ENCODE measurements at regions not wholly inside any gene's neighbourhood (a gene's known extent, or its start where the extent isn't known, plus 50 kb on each side); places are given as distances from the start of the nearest gene placed in this dataset.

DNA sequence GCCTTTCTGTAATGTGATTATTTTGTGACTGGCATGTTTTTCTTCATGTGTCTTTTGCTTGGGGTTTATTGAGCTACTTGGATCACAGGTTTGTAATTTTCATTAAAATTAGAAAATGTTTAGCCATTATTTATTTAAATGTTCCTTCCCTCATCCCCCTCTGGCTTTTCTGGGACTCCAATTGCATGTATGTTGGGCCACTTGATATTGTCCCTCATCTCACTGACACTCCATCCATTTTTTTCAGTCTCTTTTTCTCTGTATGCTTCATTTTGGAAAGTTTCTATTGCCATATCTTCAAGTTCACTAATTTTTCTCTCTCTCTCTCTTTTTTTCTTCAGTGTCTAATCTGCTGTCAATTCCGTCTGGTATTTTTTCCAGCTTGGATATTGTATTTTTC, 390.1 kb downstream of the PRDM2 start:
- in situ Hi-C loops (cut with MboI; ENCODE audit: low pct_ligation_motif_present in 1 of 4, low pct_unique_long_range_greater_than_20kb in 1 of 4, low sequenced_read_pairs in 3 of 4) (no loop called here), intact Hi-C loops (cut with DNase I; ENCODE audit: low total_unique reads) (no loop called here)
- WGBS, 2 donors (ENCODE audit: low coverage in 1 of 2) = 89 to 92% methylated on average over 1 of the region's 1 CpG
- no peaks in the 10 kb centered on the region for H3K36me3 ChIP-seq
- no peak overlapping the region for H3K27ac ChIP-seq
- no peaks in the 10 kb centered on the region for H3K27me3 ChIP-seq
- DNase-seq = no peak
- TF ChIP-seq, protein P1, sequence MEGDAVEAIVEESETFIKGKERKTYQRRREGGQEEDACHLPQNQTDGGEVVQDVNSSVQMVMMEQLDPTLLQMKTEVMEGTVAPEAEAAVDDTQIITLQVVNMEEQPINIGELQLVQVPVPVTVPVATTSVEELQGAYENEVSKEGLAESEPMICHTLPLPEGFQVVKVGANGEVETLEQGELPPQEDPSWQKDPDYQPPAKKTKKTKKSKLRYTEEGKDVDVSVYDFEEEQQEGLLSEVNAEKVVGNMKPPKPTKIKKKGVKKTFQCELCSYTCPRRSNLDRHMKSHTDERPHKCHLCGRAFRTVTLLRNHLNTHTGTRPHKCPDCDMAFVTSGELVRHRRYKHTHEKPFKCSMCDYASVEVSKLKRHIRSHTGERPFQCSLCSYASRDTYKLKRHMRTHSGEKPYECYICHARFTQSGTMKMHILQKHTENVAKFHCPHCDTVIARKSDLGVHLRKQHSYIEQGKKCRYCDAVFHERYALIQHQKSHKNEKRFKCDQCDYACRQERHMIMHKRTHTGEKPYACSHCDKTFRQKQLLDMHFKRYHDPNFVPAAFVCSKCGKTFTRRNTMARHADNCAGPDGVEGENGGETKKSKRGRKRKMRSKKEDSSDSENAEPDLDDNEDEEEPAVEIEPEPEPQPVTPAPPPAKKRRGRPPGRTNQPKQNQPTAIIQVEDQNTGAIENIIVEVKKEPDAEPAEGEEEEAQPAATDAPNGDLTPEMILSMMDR (IDR thresholded peaks at IDR 0.05) = no peak
- TF ChIP-seq POLR2AphosphoS5 (IDR thresholded peaks at IDR 0.05) = no peak
- TF ChIP-seq POLR2A (IDR thresholded peaks at IDR 0.05) = no peak
- H3K4me1 ChIP-seq = no peaks in the 10 kb centered on the region
- H3K4me3 ChIP-seq = no peak overlapping the region
- peaks cover 14% of the 10 kb centered on the region in 2 donors for H3K9me3 ChIP-seq

DNA sequence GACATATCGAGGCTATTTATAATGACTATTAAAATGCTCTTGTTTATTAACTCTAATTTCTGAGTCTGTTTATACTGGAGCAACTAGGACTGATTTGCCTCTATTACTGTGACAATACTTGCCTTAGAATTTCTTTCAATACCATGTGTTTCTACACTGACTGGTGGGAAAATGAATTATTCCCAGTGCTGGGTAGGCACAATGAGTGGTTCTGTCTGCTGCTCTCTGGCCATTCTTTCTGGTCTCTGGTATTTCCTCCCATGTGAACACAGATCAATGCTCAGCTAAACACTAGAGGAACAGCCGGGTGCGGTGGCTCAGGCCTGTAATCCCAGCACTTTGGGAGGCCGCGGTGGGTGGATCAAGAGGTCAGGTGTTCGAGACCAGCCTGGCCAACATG, 390.5 kb downstream of the PRDM2 start:
- Histone ChIP-seq H3K27me3 (no peaks in the 10 kb centered on the region), H3K4me1 (no peaks in the 10 kb centered on the region), H3K9me3 (peaks cover 14% of the 10 kb centered on the region in 2 donors), H3K36me3 (no peaks in the 10 kb centered on the region), H3K4me3 (no peak overlapping the region), H3K27ac (no peak overlapping the region)
- intact Hi-C loops (cut with DNase I; ENCODE audit: low total_unique reads) = no loop called here
- in situ Hi-C loops (cut with MboI; ENCODE audit: low pct_ligation_motif_present in 1 of 4, low pct_unique_long_range_greater_than_20kb in 1 of 4, low sequenced_read_pairs in 3 of 4) = no loop called here
- DNase-seq = no peak
- 75 to 87% methylated on average over 4 to 6 of the region's 6 CpGs for WGBS, 2 donors (ENCODE audit: low coverage in 1 of 2)
- no peak for TF ChIP-seq POLR2AphosphoS5 (IDR thresholded peaks at IDR 0.05)
- TF ChIP-seq, protein P1 (IDR thresholded peaks at IDR 0.05) = no peak
- TF ChIP-seq EP300 (IDR thresholded peaks at IDR 0.05; ENCODE audit: low read depth) = no peak
- no peak for TF ChIP-seq POLR2A (IDR thresholded peaks at IDR 0.05)

DNA sequence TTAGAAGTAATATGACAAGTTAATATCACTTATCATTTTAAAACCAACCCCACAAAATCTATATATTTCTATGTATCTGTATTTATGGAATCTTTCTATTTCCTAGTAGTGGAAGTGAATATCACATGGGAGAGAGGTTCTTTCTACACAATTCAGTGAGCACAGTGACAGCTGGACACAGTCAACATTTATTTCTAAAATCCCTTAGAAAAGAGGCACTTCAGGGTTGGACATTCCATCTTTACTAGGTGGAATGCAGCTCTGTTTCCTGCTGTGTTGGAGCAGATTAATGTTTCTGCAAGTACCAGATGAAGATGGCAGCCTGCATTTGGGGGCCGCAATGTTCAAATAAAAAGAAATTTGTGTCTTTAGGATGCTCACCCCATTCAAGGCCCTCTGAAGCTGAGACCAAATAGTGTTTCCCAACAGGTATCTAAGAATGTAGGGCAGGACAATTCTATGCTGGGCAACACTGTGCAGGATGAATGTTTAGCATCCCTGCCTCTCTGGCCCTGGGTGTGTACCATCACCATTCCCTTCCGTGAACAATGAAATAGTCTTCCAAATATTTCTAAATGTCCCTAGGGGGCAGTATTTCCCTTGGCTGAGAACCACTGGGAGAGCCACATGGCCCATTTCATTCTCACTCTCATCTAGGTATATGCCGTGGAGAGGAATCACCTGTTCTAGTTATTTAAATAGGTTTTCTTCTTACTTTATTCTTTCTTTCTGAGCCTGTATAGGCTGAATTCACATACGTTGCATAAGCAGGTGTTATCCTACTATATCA, 394.8 kb downstream of the PRDM2 start:
- no peak for DNase-seq
- WGBS, 2 donors (ENCODE audit: low coverage in 1 of 2) = 62 to 67% methylated on average over 3 to 4 of the region's 4 CpGs
- Histone ChIP-seq H3K4me3 (no peak overlapping the region), H3K27ac (no peak overlapping the region), H3K9me3 (peaks cover 9% of the 10 kb centered on the region in 2 donors), H3K36me3 (no peaks in the 10 kb centered on the region), H3K4me1 (no peaks in the 10 kb centered on the region), H3K27me3 (no peaks in the 10 kb centered on the region)
- TF ChIP-seq, protein P1 (IDR thresholded peaks at IDR 0.05) = peak; percentile 21 to 30 (median 25)
- no peak for TF ChIP-seq POLR2AphosphoS5 (IDR thresholded peaks at IDR 0.05)
- intact Hi-C loops (cut with DNase I; ENCODE audit: low total_unique reads) = no loop called here
- in situ Hi-C loops (cut with MboI; ENCODE audit: low pct_ligation_motif_present in 1 of 4, low pct_unique_long_range_greater_than_20kb in 1 of 4, low sequenced_read_pairs in 3 of 4) = no loop called here

DNA sequence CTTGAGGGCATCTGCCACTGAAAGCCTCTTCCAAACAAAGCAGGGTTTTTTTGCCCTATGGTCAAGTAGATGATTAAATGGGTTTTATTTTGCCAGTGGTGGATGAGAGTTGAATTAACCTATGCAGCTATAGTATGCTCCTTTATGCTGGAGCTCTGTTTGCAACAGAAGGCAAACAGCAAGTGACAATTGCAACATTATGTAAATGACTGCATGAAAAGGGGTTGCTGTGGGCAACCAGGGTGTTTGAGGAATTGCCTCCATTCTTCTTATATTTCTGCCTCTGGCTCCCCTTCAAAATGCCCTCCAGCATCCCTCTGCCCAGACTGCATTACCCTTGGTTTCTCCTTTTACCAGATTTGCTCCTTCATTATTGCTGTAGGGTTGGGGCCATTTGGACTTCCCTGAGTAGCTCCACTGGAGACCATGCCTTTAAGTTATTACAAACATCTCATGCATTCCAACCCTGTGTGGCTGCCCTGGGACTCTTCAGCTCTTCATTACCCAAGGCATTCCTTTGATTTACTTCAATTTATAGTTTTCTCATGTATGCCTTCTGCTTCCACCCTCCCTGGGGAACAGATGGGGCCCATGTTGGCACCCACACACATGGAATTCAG, 398.4 kb downstream of the PRDM2 start:
- Histone ChIP-seq H3K27me3 (no peaks in the 10 kb centered on the region), H3K4me1 (no peaks in the 10 kb centered on the region), H3K36me3 (no peaks in the 10 kb centered on the region), H3K27ac (no peak overlapping the region), H3K4me3 (no peak overlapping the region), H3K9me3 (no peaks in the 10 kb centered on the region)
- no peak for TF ChIP-seq POLR2AphosphoS5 (IDR thresholded peaks at IDR 0.05)
- intact Hi-C loops (cut with DNase I; ENCODE audit: low total_unique reads) = no loop called here
- DNase-seq = no peak
- in situ Hi-C loops (cut with MboI; ENCODE audit: low pct_ligation_motif_present in 1 of 4, low pct_unique_long_range_greater_than_20kb in 1 of 4, low sequenced_read_pairs in 3 of 4) = no loop called here
